Astrocyte (in vitro differentiated cells and primary cell): ENCODE measurements at regions not wholly inside any gene's neighbourhood (a gene's known extent, or its start where the extent isn't known, plus 50 kb on each side); places are given as distances from the start of the nearest gene placed in this dataset.

ENCODE experiments used
- CTCF ChIP-seq: IDR thresholded peaks from 2 replicates; pipeline ENCODE4 v1.5.1; 2011; ENCODE audit warnings: low read depth, mild to moderate bottlenecking, inconsistent platforms, low read length, moderate library complexity; ENCODE audit not compliant: insufficient read depth
- EZH2 ChIP-seq: IDR thresholded peaks from 2 replicates; pipeline ENCODE4 v1.6.1; 2012; ENCODE audit warnings: mild to moderate bottlenecking, low read length, inconsistent platforms; ENCODE audit not compliant: insufficient read depth

- TF ChIP-seq CTCF (no peak), EZH2 (no peak)
These were observed 106.1 kb upstream of the ALDH1B1 start for GRCh38 chr9:38286357-38286756.
